Embryonic facial prominence (tissue), 1 donor: ENCODE measurements at regions not wholly inside any gene's neighbourhood (a gene's known extent, or its start where the extent isn't known, plus 50 kb on each side); places are given as distances from the start of the nearest gene placed in this dataset.
A peak's percentile ranks its signal among the peaks of the same experiment; 100 is the strongest.

Experiments
- DNase-seq: peaks from one replicate; pipeline ENCODE4 v3.0.0-alpha.2; 2016; ENCODE audit errors: extremely low spot score

- no peak for DNase-seq
Observed at GRCh38 chr2:120455390-120455789, 109.5 kb downstream of the INHBB start.

- DNase-seq, result no peak
Observed at GRCh38 chr2:120456867-120457266, 110.9 kb downstream of the INHBB start.

DNA sequence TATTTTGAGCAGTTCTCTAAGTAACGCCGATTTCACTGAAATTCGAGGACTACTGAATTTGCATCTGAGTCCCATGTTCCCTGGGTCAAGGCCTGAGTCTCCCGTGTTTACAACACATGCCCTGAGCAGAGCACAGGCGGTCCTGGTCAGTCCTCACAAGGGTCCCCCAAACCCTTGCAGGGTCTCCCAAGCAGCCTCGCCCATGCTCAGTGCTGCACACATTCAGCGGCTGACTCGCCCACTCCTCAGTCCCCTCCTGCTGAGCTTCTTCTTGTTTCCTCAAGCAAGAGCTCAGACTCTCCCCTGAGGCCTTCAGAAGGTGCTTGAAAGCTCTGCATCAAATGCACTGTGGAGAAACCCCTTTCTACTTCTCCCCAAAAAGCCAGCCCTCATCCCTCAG is 114.6 kb downstream of the INHBB start:
- DNase-seq, result no peak

DNA sequence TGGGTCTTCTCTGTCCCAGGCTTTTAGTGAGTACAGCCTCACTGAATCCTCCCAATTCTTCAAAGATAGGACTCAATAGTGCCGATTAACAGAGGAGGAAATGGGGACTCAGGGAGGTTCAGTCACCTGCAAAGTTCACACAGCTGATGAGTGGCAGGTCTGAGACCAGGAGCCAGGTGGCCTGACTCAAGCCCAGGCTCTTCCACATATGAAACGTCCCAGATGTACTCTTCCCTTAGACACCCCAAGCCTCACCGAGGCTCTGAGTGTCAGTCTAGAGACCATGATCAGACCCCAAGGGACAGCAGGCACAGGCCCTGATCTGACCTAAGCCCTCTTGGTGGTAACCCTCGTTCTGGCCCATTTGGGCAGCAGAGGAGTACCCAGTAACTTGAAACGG is 115.2 kb downstream of the INHBB start:
- DNase-seq, result no peak

DNA sequence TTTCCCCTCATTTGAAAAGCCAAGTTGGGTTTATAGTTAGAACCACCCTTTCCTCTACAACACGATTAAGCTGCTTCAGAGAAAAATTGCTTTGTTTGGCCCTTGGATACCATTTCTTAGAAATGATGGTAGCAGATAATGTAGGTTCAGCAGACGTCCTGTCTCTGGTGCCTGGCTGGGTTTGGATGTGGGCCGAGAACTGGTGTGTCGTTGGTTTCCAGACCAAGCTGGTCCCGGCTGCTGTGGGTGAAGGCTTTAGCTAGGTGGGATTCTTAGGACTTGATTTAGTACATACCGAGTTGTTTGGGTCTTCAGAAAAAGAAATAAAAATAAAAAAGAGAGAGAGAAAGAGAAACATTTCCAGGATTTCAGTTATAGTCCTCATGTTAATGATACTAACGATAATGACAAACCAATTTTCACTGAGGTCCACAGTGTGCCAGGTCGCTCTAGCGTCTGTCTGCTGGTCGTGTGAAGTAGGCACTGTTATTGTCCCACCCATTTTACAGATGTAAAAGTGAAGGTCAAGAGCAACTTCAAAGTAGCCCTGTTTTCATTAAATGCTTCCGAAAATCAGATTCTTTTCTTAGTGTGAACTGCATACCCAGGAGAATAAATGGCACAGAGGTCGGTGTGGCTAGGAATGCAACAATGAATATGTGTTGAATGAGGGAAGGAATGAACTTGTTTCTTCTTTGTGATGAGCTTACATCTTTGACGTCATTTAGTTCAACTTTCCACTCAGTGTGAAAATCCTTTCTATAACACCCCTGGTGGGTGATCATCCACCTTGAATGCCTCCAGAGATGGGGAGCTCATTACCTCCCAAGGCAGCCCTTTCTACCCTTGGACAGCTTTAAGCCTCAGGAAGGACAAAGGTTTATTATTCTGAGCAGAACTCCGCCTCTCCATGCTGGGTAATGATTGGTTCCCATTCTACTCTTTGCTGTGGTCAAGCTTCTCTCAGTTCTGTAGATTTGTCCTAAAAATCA is 115.9 kb downstream of the INHBB start:
- no peak for DNase-seq

GRCh38 chr2:120463527-120463926 is 117.6 kb downstream of the INHBB start:
- DNase-seq, result no peak

DNA sequence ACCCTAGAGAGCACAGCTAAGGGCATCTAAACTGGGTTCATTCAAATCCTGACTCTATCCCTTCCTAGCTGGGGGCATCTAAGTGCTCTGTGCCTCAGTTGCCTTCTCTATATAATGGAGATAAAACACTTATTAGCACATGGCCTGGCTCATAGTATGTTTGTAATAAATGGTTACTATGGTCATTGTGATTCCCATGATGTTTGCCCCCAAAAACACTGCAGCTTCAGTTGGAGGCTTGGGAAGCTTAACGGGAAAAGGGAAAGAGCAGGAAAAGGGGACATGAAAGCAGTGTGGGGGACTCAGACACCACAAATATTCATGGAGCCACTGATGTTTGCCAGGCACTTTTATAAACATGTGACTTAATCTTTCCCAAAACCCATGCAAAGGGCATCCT is 118.1 kb downstream of the INHBB start:
- no peak for DNase-seq

DNA sequence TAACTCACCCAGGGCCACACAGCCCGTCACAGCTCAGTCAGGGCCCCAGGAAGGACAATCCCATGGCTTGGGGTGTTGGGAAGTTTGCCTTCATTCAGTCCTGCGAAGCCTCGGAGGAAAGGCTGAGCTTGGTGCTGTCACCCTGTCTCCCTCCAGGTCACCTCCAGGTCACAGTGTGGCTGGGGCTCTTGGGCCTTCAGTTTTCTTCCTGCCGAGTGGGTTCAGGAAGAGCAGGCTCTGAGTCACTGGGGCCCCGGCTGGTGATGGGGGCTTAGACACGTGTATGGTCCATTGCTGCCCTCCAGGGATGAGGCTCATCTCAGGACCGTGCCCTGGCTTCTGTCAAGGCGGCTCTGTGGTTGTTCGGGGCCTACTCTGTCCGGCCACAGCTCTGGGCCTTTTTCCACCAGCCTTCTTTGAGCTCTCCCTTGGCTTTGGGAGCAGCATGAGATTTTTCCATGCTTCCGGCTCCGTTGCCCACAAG is 118.6 kb downstream of the INHBB start:
- no peak for DNase-seq

DNA sequence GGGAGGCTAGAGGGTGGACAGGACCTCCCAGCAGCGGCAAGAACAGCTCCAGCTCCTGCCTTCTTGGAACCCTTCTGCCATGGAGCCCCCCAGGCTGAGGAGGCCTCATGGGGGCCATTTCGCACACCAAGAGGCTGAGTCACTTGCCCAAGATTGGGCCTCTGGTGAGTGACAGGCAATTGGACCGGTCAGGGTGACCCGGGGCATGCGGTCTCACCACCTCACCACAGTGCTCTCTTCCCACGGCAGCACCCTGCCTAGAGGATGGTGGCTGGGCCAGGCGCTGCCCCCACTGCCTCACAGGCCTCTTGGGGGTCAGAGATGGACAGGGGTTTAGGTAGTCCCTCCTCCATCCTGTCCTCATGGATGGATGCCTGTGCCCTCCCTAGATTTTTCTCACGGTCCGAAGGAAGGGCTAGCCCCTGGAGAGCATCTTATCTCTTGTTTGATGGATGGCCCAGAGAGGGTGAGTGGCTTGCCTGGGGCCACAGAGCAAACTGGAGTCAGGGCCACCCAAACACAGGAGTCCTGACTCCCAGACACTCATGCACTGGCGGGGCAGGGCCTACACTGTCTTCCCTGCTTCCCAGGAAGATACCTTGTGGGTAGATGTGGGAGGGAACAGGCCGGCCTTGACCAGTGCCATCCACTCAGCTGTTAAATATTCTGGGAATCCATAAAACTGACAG is 119.2 kb downstream of the INHBB start:
- DNase-seq, result no peak

DNA sequence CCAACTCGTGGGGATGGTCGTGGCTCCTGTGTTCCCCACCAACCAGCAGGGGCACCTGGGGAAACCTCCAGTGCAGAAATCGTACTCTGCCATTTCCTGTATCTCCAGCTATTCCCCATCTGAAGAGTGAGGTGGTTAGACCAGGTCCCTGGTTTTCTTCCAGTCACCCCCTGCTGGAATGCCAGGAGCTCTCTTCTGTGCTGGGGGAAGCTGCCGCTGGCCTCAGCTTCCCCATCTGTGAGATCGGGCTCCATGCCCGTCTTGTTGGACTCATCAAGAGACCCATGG is 119.7 kb downstream of the INHBB start:
- DNase-seq, result no peak

- DNase-seq, result no peak
Observed at GRCh38 chr2:120465989-120466703, 120.2 kb downstream of the INHBB start.

DNA sequence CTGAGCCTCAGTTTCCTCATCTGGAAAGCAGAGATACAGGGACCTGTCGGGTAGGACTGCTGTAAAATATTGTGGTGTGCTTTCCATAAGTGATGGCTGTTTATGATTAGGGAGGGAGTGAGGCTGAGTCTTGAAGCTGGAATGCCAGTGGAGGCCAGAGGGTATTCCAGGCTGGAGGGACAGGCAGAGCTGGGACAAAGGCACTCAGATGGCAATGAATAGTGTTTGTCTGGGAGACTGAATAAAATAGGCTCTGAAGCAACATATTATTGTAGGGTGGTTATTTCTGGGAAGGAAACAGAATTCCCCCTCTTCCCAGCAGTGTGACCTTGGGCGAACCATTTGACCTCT is 120.7 kb downstream of the INHBB start:
- no peak for DNase-seq

- DNase-seq, result no peak
Observed at GRCh38 chr2:120468136-120468535, 122.2 kb downstream of the INHBB start.

DNA sequence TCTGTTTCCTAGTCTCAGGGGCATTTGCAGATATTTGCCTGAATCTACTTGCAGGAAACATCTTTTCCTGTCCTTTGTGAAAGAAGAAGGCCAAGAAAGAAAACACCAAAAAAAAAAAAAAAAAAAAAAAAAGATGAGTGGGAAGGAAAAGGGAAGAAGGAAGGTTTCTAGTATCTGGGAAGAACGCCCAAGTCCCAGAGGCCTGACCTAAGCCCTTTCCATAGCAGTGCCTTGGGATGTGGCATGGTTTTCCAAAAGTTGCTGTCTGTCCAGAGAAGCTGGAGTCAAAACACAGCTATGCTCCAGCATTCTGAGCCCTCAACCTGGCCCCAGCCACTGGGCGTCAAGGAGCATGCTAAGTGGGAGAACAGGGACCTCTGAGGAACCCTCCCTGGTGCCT is 123.5 kb downstream of the INHBB start:
- DNase-seq, result no peak

GRCh38 chr2:120470041-120470965 is 124.4 kb downstream of the INHBB start:
- peak; percentile 22 for DNase-seq

GRCh38 chr2:120471166-120471565 is 125.2 kb downstream of the INHBB start:
- DNase-seq, result no peak

DNA sequence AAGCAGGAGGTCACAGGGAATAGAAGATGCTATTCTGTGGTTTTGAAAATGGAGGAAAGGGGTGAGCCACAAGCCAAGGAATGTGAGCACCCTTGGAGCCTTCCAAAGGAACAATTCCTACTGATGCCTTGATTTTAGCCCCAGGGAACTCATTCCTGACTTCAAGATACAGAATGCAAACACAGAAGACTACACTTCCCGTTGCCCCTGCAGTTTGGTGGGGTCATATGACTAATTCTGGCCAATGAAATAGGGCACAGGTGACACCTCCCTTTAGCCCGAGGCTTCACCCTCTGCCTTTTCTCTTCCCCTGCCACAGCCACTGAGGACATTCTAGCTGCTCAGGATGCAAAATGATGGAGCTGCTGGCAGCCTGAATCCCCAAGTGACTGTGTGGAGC is 126.1 kb downstream of the INHBB start:
- DNase-seq, result no peak

GRCh38 chr2:120472891-120473309 is 127.0 kb downstream of the INHBB start:
- no peak for DNase-seq

GRCh38 chr2:120473522-120474271 is 127.8 kb downstream of the INHBB start:
- DNase-seq, result no peak

DNA sequence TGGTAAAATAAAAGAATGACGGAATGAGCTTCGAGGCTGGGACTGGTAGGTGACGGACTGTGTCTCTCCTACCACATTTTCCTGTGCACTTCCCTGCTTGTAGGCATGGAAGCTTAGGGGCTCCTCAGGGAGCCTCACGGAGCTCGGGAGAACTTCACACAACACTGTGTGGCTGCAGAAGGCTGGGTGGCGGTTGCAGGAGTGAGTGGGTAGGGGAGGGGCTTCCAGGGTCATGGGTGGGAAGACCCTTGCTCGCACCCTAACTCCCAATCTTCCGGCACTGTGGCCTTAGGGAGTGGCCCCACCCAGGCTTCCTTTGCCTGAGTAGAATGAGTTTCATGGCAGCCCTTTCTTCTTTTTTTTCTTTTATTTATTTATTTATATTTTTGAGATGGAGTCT is 128.6 kb downstream of the INHBB start:
- DNase-seq, result no peak

DNA sequence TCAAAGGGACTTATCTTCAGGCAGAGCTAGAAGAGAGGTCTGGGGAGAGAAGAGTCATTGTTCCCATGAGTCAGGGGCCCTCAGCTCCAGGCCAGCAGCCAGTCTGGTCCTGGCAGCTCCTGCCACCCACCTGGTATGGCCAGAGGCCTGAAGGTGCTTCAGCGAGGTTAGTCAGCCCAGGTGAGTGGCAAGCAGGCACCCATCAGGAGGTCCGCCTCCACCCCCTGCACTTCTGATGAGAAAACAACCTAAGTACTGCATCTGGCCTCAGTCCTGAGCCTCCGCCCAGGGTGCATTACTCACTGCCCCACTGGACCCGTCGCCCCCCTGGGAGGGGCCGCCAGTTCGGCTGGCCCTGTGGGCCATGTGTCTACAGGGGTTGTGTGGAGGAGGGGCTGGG is 130.2 kb downstream of the INHBB start:
- DNase-seq, result no peak
